ENCODE measurements at regions not wholly inside any gene's neighbourhood (a gene's known extent, or its start where the extent isn't known, plus 50 kb on each side); places are given as distances from the start of the nearest gene placed in this dataset.

DNA sequence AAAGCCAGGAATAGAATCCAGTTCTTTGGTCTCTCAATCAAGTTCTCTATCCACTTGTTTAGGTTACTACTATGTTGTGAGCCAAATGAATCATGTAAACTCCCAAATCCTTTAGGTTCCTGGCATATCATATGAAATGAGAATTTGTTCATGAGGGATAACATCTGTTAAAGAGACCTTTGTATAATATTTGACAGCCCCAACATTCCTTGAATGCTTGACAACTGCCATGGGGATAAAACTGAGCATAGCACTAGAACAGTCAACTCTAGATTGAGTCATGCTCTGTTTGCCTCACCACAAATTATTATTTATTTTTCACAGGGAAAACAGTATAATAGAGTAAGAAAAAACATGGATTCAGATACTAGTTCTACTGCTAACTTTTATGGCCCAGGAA is 93.3 kb downstream of the NAA11 start:
- H3K36me3 Mint-ChIP-seq (ENCODE audit: insufficient read depth in 1 of 3, low read depth in 3 of 3): no peaks in the 10 kb centered on the region; a peak in 1 of 7 replicates

More for the DNA sequence above, 93.3 kb downstream of the NAA11 start:
- H4K8ac ChIP-seq (replicated peaks; ENCODE audit: insufficient read length, low read depth, low read length): no peak overlapping the region
- no peak overlapping the region for H3K56ac ChIP-seq (ENCODE audit: insufficient read length, low read depth, low read length)
- Mint-ChIP-seq H3K27me3 (ENCODE audit: low read depth) (no peaks in the 10 kb centered on the region), H3K27ac (no peak overlapping the region), H3K9me3 (no peaks in the 10 kb centered on the region), H3K4me1 (peaks cover 5% of the 10 kb centered on the region in 2 experiments), H3K4me3 (no peak overlapping the region)
- no peaks in the 10 kb centered on the region for H3K4me1 ChIP-seq (ENCODE audit: insufficient read depth, low read length)
- no peaks in the 10 kb centered on the region for H3K79me2 ChIP-seq (ENCODE audit: insufficient read depth, low read length)
- H3K23me2 ChIP-seq (ENCODE audit: insufficient read length, low read depth, low read length, poor library complexity, severe bottlenecking): no peaks in the 10 kb centered on the region
- no peak overlapping the region for H3T11ph ChIP-seq (ENCODE audit: low read length)
- no peak overlapping the region for H2BK120ac ChIP-seq (ENCODE audit: low read depth, low read length, poor library complexity, severe bottlenecking)
- no peaks in the 10 kb centered on the region for H3K27me3 ChIP-seq (ENCODE audit: insufficient read depth, low read length)
- H3K27ac ChIP-seq (ENCODE audit: insufficient read length, low read depth, low read length): no peak overlapping the region
- no peak overlapping the region for H2AK5ac ChIP-seq (ENCODE audit: insufficient read length, low read length)
- TF ChIP-seq, protein P1, sequence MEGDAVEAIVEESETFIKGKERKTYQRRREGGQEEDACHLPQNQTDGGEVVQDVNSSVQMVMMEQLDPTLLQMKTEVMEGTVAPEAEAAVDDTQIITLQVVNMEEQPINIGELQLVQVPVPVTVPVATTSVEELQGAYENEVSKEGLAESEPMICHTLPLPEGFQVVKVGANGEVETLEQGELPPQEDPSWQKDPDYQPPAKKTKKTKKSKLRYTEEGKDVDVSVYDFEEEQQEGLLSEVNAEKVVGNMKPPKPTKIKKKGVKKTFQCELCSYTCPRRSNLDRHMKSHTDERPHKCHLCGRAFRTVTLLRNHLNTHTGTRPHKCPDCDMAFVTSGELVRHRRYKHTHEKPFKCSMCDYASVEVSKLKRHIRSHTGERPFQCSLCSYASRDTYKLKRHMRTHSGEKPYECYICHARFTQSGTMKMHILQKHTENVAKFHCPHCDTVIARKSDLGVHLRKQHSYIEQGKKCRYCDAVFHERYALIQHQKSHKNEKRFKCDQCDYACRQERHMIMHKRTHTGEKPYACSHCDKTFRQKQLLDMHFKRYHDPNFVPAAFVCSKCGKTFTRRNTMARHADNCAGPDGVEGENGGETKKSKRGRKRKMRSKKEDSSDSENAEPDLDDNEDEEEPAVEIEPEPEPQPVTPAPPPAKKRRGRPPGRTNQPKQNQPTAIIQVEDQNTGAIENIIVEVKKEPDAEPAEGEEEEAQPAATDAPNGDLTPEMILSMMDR (conservative IDR thresholded peaks at IDR 0.05): no peak
- no peak overlapping the region for H2BK5ac ChIP-seq (ENCODE audit: insufficient read length, low read length)
- no peak overlapping the region for H3K23ac ChIP-seq (ENCODE audit: insufficient read length, low read depth, low read length)
- no peak overlapping the region for H3K4me2 ChIP-seq (ENCODE audit: insufficient read depth, insufficient read length, low read length)
- no peaks in the 10 kb centered on the region for H3K79me1 ChIP-seq (ENCODE audit: insufficient read depth, low read depth, low read length, poor library complexity, severe bottlenecking)
- no peak overlapping the region for H3K18ac ChIP-seq (ENCODE audit: insufficient read length, low read depth, low read length)
- no peak overlapping the region for H4K5ac ChIP-seq (ENCODE audit: insufficient read length, low read depth, low read length)
- H2BK12ac ChIP-seq (ENCODE audit: insufficient read length, low read depth, low read length): no peak overlapping the region
- no peak overlapping the region for H3K9ac ChIP-seq (ENCODE audit: extremely low read depth, insufficient read length, low read length)
- H2AFZ ChIP-seq (ENCODE audit: low read length): no peak overlapping the region
- no peak for DNase-seq
- H3K14ac ChIP-seq (ENCODE audit: insufficient read depth, low read length): no peak overlapping the region
- H4K20me1 ChIP-seq (ENCODE audit: control insufficient read depth, insufficient read depth, insufficient read length): no peaks in the 10 kb centered on the region
- no peak overlapping the region for H4K91ac ChIP-seq (ENCODE audit: insufficient read length, low read depth, low read length)
- no peaks in the 10 kb centered on the region for H3K9me3 ChIP-seq (ENCODE audit: control insufficient read depth, low read depth, low read length)
- no peak overlapping the region for H2BK15ac ChIP-seq (ENCODE audit: low read depth, low read length)
- no peak overlapping the region for H2BK20ac ChIP-seq (ENCODE audit: low read depth, low read length, poor library complexity, severe bottlenecking)
- no peak overlapping the region for H3K4ac ChIP-seq (ENCODE audit: low read depth, low read length)

Data from H9 (cell line).